GM12878 (cell line): ENCODE measurements at regions not wholly inside any gene's neighbourhood (a gene's known extent, or its start where the extent isn't known, plus 50 kb on each side); places are given as distances from the start of the nearest gene placed in this dataset.

ENCODE experiments used
- ATAC-seq: fragments of 200-7000 bp; cut with Tn5 transposase; 3 replicates; pipeline ENCODE4 v1.9.1; 2020; ENCODE audit warnings: mild to moderate bottlenecking, moderate library complexity
- BruUV-seq: library from RNA; stranded (reverse); fragments of 400-500 nt; replicated peaks from 2 replicates; lab custom pipeline; 2021; lab: Mats Ljungman, UMichigan
- CTCF ChIA-PET: fragments of 300-600 bp; sonication (Branson Sonifier 250); formaldehyde crosslinking; extraction: SDS; loops from one replicate; lab custom pipeline; 2021; ENCODE audit warnings: inconsistent platforms; lab: Yijun Ruan, JAX
- POLR2A ChIA-PET: fragments of 350-600 bp; formaldehyde crosslinking; extraction: SDS; loops from one replicate; lab custom pipeline; 2021; ENCODE audit warnings: inconsistent platforms; lab: Charles Lee
- RAD21 ChIA-PET: fragments of 300-600 bp; sonication (Branson Sonifier 250); formaldehyde crosslinking; loops from one replicate; lab custom pipeline; 2023; ENCODE audit warnings: antibody characterized with exemption; ENCODE audit not compliant: unreplicated experiment; lab: Charles Lee
- SMC1A ChIA-PET: fragments of 300-600 bp; sonication (Branson Sonifier 250); formaldehyde crosslinking; loops from one replicate; lab custom pipeline; 2023; ENCODE audit not compliant: unreplicated experiment, uncharacterized antibody; lab: Charles Lee
- DNase-seq: peaks from one replicate; pipeline ENCODE4 v3.0.0-alpha.2; 2011; ENCODE audit warnings: low read depth, low spot score
- FAIRE-seq: peaks from 3 replicates; lab custom pipeline; 2011; peaks lifted over from hg19 to GRCh38; lab: Jason Lieb, UNC
- H2AFZ ChIP-seq: 2 replicates; pipeline ENCODE4 v1.6.0; 2011; ENCODE audit warnings: low read depth, low read length, control low read depth; ENCODE audit not compliant: control insufficient read depth
- H3K27ac ChIP-seq: 2 replicates; pipeline ENCODE4 v1.5.1; 2011; ENCODE audit warnings: control low read depth; ENCODE audit not compliant: control insufficient read depth, insufficient read depth
- H3K27me3 ChIP-seq, 2 experiments: replicated peaks in 1 of 2; 2 replicates each; pipeline versions ENCODE4 v1.6.0 to v1.6.1; 2011; ENCODE audit warnings: low read length in 1 of 2; ENCODE audit not compliant: control insufficient read depth in 2 of 2, insufficient read depth in 2 of 2
- H3K36me3 ChIP-seq, 2 experiments: 2 replicates each; pipeline ENCODE4 v1.5.1; 2011; ENCODE audit warnings: low read length in 1 of 2; ENCODE audit not compliant: control insufficient read depth in 2 of 2, insufficient read depth in 2 of 2
- H3K4me1 ChIP-seq: 2 replicates; pipeline ENCODE4 v1.6.1; 2011; ENCODE audit warnings: mild to moderate bottlenecking, low read length, moderate library complexity, mixed read lengths; ENCODE audit not compliant: control insufficient read depth, insufficient read depth
- H3K4me2 ChIP-seq: 2 replicates; pipeline ENCODE4 v1.6.0; 2011; ENCODE audit warnings: control low read depth; ENCODE audit not compliant: control insufficient read depth, insufficient read depth
- H3K4me3 ChIP-seq: fragments of 200-600 bp; sonication (generic); 2 replicates; pipeline ENCODE4 v1.5.1; 2016
- H3K79me2 ChIP-seq: 2 replicates; pipeline ENCODE4 v1.6.0; 2011; ENCODE audit warnings: low read length; ENCODE audit not compliant: control insufficient read depth, insufficient read depth
- H3K9ac ChIP-seq: 2 replicates; pipeline ENCODE4 v1.8.0; 2011; ENCODE audit warnings: low read length, control low read depth, mixed read lengths; ENCODE audit not compliant: control insufficient read depth, insufficient read depth
- H3K9me3 ChIP-seq: replicated peaks from 3 replicates; pipeline ENCODE4 v1.5.1; 2011; ENCODE audit warnings: mild to moderate bottlenecking, low read length; ENCODE audit not compliant: control insufficient read depth, insufficient read depth
- H4K20me1 ChIP-seq: 2 replicates; pipeline ENCODE4 v1.6.0; 2011; ENCODE audit not compliant: control insufficient read depth, insufficient read depth
- ATF3 ChIP-seq: IDR thresholded peaks from 2 replicates; pipeline ENCODE4 v1.6.1; 2011; ENCODE audit warnings: low read depth, mild to moderate bottlenecking, low read length, moderate library complexity, borderline replicate concordance; ENCODE audit errors: extremely low read depth
- E4F1 ChIP-seq: fragments of 450-650 bp; IDR thresholded peaks from 2 replicates; pipeline ENCODE4 v1.6.1; 2018; ENCODE audit warnings: borderline replicate concordance, mild to moderate bottlenecking; ENCODE audit not compliant: partially characterized antibody
- ESRRA ChIP-seq: IDR thresholded peaks from 2 replicates; pipeline ENCODE4 v1.6.1; 2012; ENCODE audit warnings: mild to moderate bottlenecking, low read length, improper control_type of control experiment
- FOS ChIP-seq: IDR thresholded peaks from 3 replicates; pipeline ENCODE4 v1.6.1; 2011; ENCODE audit warnings: borderline replicate concordance; ENCODE audit not compliant: insufficient read length; ENCODE audit errors: extremely low read depth
- HCFC1 ChIP-seq: fragments of 150-350 bp; IDR thresholded peaks from 2 replicates; pipeline ENCODE4 v1.6.1; 2014; ENCODE audit warnings: low read length
- IRF3 ChIP-seq: fragments of 450-650 bp; IDR thresholded peaks from 2 replicates; pipeline ENCODE4 v1.6.1; 2014; ENCODE audit warnings: mild to moderate bottlenecking
- KAT2A ChIP-seq: conservative IDR thresholded peaks from 2 replicates; pipeline ENCODE4 v1.6.1; 2011; ENCODE audit warnings: low read depth, low read length; ENCODE audit not compliant: control insufficient read depth
- LARP7 ChIP-seq: fragments of 450-650 bp; IDR thresholded peaks from 2 replicates; pipeline ENCODE4 v1.6.1; 2017; ENCODE audit warnings: mild to moderate bottlenecking
- MYB ChIP-seq: fragments of 150-350 bp; IDR thresholded peaks from 2 replicates; pipeline ENCODE4 v1.6.1; 2014; ENCODE audit warnings: mild to moderate bottlenecking, low read depth, low read length, borderline replicate concordance
- MYC ChIP-seq: IDR thresholded peaks from 2 replicates; pipeline ENCODE4 v1.6.1; 2011; ENCODE audit warnings: mild to moderate bottlenecking, low read length, moderate library complexity, inconsistent platforms; ENCODE audit not compliant: insufficient read depth, insufficient replicate concordance, insufficient read length, severe bottlenecking
- NFYB ChIP-seq: IDR thresholded peaks from 2 replicates; pipeline ENCODE4 v1.6.1; 2011; ENCODE audit warnings: low read depth, mild to moderate bottlenecking, low read length, improper control_type of control experiment, moderate library complexity; ENCODE audit not compliant: insufficient read depth
- PAX5 ChIP-seq: IDR thresholded peaks from 2 replicates; pipeline ENCODE4 v1.6.1; 2011; ENCODE audit warnings: low read depth, low read length, borderline replicate concordance
- PKNOX1 ChIP-seq: fragments of 450-650 bp; IDR thresholded peaks from 2 replicates; pipeline ENCODE4 v1.6.1; 2016; ENCODE audit warnings: mild to moderate bottlenecking
- POLR2A ChIP-seq: IDR thresholded peaks from 2 replicates; pipeline ENCODE4 v1.6.1; 2011; ENCODE audit warnings: low read depth, mild to moderate bottlenecking, low read length
- RAD51 ChIP-seq: fragments of 450-650 bp; IDR thresholded peaks from 2 replicates; pipeline ENCODE4 v1.6.1; 2016; ENCODE audit warnings: moderate library complexity, mild to moderate bottlenecking, inconsistent platforms
- RB1 ChIP-seq: fragments of 450-650 bp; formaldehyde crosslinking; IDR thresholded peaks from 2 replicates; pipeline ENCODE4 v1.6.1; 2017; ENCODE audit warnings: mild to moderate bottlenecking, borderline replicate concordance
- SMAD1 ChIP-seq: fragments of 450-650 bp; IDR thresholded peaks from 2 replicates; pipeline ENCODE4 v1.6.1; 2018; ENCODE audit warnings: mild to moderate bottlenecking, low read depth; ENCODE audit not compliant: partially characterized antibody
- SREBF1 ChIP-seq: IDR thresholded peaks from 2 replicates; pipeline ENCODE4 v1.6.1; 2012; ENCODE audit warnings: mild to moderate bottlenecking, low read length
- SRF ChIP-seq, 2 experiments: IDR thresholded peaks; 2 replicates each; pipeline ENCODE4 v1.6.1; 2011; ENCODE audit warnings: low read depth in 2 of 2, low read length in 2 of 2, mild to moderate bottlenecking in 1 of 2, moderate library complexity in 1 of 2
- WGBS: methylation state at CpG from one replicate; pipeline ENCODE4 v1.1.6; 2016; ENCODE audit warnings: low lambda C conversion rate; ENCODE audit not compliant: insufficient replicate concordance, insufficient coverage; ENCODE audit errors: missing lambda C conversion rate; 5-methylcytosine and 5-hydroxymethylcytosine counted together
- in situ Hi-C: fragments of 300-500 bp; cut with MboI; formaldehyde crosslinking; loops from 9 replicates; pipeline ENCODE4 v1.14.3; 2018; ENCODE audit warnings: mixed read lengths
- intact Hi-C: fragments of 100-400 bp; cut with micrococcal nuclease; formaldehyde crosslinking; loops from one replicate; pipeline ENCODE4 v1.14.2; 2022; ENCODE audit not compliant: unreplicated experiment

- DNase-seq: no peak
- ATAC-seq: no peak
- BruUV-seq: no TSS peak
- TF ChIP-seq RAD51 (no peak), MYB (no peak), ATF3 (no peak), POLR2A (no peak), SREBF1 (no peak), SRF (IDR thresholded peaks at IDR 0.05; ENCODE audit: low read depth in 2 of 2, low read length in 2 of 2) (no peak), RB1 (no peak), ESRRA (no peak), LARP7 (no peak), KAT2A (no peak), SMAD1 (no peak), E4F1 (no peak), PKNOX1 (no peak), HCFC1 (no peak), PAX5 (no peak), MYC (no peak), NFYB (no peak), FOS (no peak), IRF3 (no peak)
- in situ Hi-C loops: no loop called here
- H3K9ac ChIP-seq: no peak overlapping the region
- 3% methylated on average over 2 of the region's 2 CpGs for WGBS
- no peaks in the 10 kb centered on the region for H3K4me1 ChIP-seq
- intact Hi-C loops: no loop called here
- no peak overlapping the region for H3K4me3 ChIP-seq
- no peak overlapping the region for H3K4me2 ChIP-seq
- H3K79me2 ChIP-seq: no peaks in the 10 kb centered on the region
- CTCF ChIA-PET: no interaction called here
- H3K36me3 ChIP-seq: no peaks in the 10 kb centered on the region
- no peak overlapping the region for H2AFZ ChIP-seq
- H3K27me3 ChIP-seq: no peaks in the 10 kb centered on the region
- H4K20me1 ChIP-seq: no peaks in the 10 kb centered on the region
- SMC1A ChIA-PET: no interaction called here
- POLR2A ChIA-PET: no interaction called here
- RAD21 ChIA-PET: no interaction called here
- FAIRE-seq: no peak
- no peaks in the 10 kb centered on the region for H3K9me3 ChIP-seq
- H3K27ac ChIP-seq: no peak overlapping the region
These were observed 667.6 kb downstream of the STK39 start for GRCh38 chr2:167579826-167580225.
